Gastrocnemius medialis (tissue), 4 donors: ENCODE measurements at regions not wholly inside any gene's neighbourhood (a gene's known extent, or its start where the extent isn't known, plus 50 kb on each side); places are given as distances from the start of the nearest gene placed in this dataset.

Source experiments
- ATAC-seq, 2 donors: fragments of 150-250 bp; one replicate each; pipeline ENCODE4 v1.9.1; 2016
- DNase-seq, 2 donors: peaks; one replicate each; pipeline ENCODE4 v3.0.0-alpha.2; 2019
- H3K27ac ChIP-seq, 4 donors: fragments of 200-600 bp; sonication (generic); 1 replicate in 1 of 4; 2 replicates in 3 of 4; pipeline ENCODE4 v1.5.1; 2016 to 2018; ENCODE audit warnings: mild to moderate bottlenecking in 2 of 4, moderate library complexity in 1 of 4
- H3K27me3 ChIP-seq, 3 donors: fragments of 200-600 bp; sonication (generic) in 2 of 3; 1 replicate in 1 of 3; 2 replicates in 2 of 3; pipeline versions ENCODE4 v1.5.1 to v1.6.0; 2016 to 2019; ENCODE audit warnings: mild to moderate bottlenecking in 1 of 3, moderate library complexity in 1 of 3
- H3K36me3 ChIP-seq, 2 donors: fragments of 200-600 bp; sonication (generic) in 1 of 2; one replicate each; pipeline ENCODE4 v1.5.1; 2017 to 2018
- H3K4me1 ChIP-seq, 2 donors: fragments of 200-600 bp; sonication (generic) in 1 of 2; one replicate each; pipeline ENCODE4 v1.5.1; 2016 to 2017; ENCODE audit warnings: mild to moderate bottlenecking in 2 of 2
- H3K4me3 ChIP-seq, 4 donors: fragments of 200-600 bp; sonication (generic) in 3 of 4; 1 replicate in 1 of 4; 2 replicates in 3 of 4; pipeline ENCODE4 v1.5.1; 2016 to 2019; ENCODE audit warnings: mild to moderate bottlenecking in 2 of 4
- H3K9me3 ChIP-seq, 3 donors: fragments of 200-600 bp; sonication (generic) in 2 of 3; 1 replicate in 1 of 3; 2 replicates in 2 of 3; pipeline ENCODE4 v1.5.1; 2016 to 2019
- CTCF ChIP-seq, 5 experiments: fragments of 450-650 bp in 3 of 5; fragments of 200-600 bp in 2 of 5; sonication (generic) in 2 of 5; IDR thresholded peaks in 4 of 5; conservative IDR thresholded peaks in 1 of 5; 1 replicate in 4 of 5; 2 replicates in 1 of 5; pipeline ENCODE4 v1.5.1; 2016 to 2019; ENCODE audit warnings: antibody characterized with exemption in 5 of 5, mild to moderate bottlenecking in 3 of 5, moderate library complexity in 3 of 5
- POLR2A ChIP-seq, 2 donors: fragments of 450-650 bp; IDR thresholded peaks; one replicate each; pipeline ENCODE4 v1.6.1; 2017; ENCODE audit warnings: antibody characterized with exemption in 2 of 2, mild to moderate bottlenecking in 2 of 2, moderate library complexity in 2 of 2
- in situ Hi-C, 4 donors: fragments of 200-750 bp; cut with MboI; loops; one replicate each; pipeline versions ENCODE4 v1.15.0 to v1.8.0; 2017; ENCODE audit warnings: low sequenced_read_pairs in 4 of 4
- intact Hi-C: fragments of 100-400 bp; cut with DNase I; formaldehyde crosslinking; loops from one replicate; pipeline ENCODE4 v1.15.1; 2023; ENCODE audit warnings: low total_unique reads

DNA sequence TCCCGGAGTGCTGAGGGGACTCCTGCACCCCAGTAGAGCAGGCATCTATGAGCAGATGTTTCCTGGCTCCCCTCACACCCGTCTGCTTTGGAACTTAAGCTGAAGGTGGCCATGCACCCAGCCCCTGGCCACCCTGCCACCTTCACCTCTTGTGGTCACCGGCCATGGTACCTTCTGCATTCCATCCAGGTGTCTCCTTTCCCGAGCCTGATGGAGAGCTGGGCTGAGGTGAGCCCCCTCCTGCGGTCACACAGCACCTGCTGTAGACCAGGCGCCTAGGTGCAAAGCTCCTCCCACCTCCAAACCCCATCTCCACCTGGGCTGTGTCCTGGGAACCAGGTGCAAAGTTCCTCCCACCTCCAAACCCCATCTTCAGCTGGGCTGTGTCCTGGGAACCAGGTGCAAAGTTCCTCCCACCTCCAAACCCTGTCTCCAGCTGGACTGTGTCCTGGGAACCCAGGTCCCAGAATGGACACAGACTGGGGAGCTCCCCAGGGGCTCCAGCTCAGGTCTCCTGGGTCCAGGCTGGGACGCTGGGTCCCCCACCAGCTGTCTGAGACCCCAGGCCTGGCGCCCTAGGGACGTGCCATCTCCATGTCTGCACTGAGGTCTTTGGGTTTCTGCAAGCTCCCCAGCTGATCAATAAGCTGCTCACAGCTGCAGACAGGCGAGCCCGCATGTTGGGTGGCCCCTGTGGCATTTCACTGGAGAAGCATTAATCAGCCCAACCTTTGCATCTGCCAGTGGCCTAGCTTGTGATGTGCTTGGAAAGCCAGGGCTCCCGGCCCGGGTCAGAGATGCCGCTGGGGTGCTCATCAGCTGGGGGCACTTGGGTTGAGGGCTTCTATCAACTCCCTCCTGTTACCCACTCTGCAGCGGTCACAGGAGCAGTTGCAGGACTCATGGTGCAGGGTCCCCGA is 61.2 kb upstream of the INPP5A start:
- Histone ChIP-seq H3K4me1 (peaks cover 14 to 15% of the 10 kb centered on the region in 2 donors), H3K27me3 (no peaks in the 10 kb centered on the region), H3K27ac (no peak overlapping the region), H3K9me3 (no peaks in the 10 kb centered on the region), H3K4me3 (no peak overlapping the region), H3K36me3 (no peaks in the 10 kb centered on the region)
- DNase-seq (no peak), ATAC-seq (no peak)
- TF ChIP-seq CTCF (IDR thresholded peaks at IDR 0.05 in 4 of 5, conservative IDR thresholded peaks at IDR 0.05 in 1 of 5) (no peak), POLR2A (IDR thresholded peaks at IDR 0.05) (no peak)
- intact Hi-C loops, result no loop called here
- in situ Hi-C loops, result no loop called here

DNA sequence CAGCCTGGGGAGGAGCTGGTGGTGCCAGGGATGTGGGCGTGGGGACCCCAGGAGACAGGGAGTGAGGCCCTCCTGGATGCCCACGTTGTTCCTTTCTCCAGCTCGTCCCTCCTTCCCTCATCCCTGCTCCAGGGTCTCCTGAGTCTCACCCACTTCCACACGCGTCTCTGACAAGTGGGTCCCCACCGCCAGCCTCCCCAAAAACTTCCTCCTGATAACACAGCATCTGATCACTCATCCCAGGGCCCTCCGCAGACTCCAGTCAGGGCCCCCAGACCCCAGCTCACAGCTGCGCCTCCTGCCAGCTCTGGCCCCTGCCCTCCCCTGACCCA is 60.6 kb upstream of the INPP5A start:
- intact Hi-C loops (no loop called here), in situ Hi-C loops (no loop called here)
- Histone ChIP-seq H3K27me3 (no peaks in the 10 kb centered on the region), H3K4me1 (peaks cover 20 to 21% of the 10 kb centered on the region in 2 donors), H3K36me3 (no peaks in the 10 kb centered on the region), H3K27ac (no peak overlapping the region), H3K9me3 (no peaks in the 10 kb centered on the region), H3K4me3 (no peak overlapping the region)
- ATAC-seq, result no peak
- DNase-seq, result no peak
- TF ChIP-seq CTCF (IDR thresholded peaks at IDR 0.05 in 4 of 5, conservative IDR thresholded peaks at IDR 0.05 in 1 of 5) (no peak), POLR2A (IDR thresholded peaks at IDR 0.05) (no peak)

DNA sequence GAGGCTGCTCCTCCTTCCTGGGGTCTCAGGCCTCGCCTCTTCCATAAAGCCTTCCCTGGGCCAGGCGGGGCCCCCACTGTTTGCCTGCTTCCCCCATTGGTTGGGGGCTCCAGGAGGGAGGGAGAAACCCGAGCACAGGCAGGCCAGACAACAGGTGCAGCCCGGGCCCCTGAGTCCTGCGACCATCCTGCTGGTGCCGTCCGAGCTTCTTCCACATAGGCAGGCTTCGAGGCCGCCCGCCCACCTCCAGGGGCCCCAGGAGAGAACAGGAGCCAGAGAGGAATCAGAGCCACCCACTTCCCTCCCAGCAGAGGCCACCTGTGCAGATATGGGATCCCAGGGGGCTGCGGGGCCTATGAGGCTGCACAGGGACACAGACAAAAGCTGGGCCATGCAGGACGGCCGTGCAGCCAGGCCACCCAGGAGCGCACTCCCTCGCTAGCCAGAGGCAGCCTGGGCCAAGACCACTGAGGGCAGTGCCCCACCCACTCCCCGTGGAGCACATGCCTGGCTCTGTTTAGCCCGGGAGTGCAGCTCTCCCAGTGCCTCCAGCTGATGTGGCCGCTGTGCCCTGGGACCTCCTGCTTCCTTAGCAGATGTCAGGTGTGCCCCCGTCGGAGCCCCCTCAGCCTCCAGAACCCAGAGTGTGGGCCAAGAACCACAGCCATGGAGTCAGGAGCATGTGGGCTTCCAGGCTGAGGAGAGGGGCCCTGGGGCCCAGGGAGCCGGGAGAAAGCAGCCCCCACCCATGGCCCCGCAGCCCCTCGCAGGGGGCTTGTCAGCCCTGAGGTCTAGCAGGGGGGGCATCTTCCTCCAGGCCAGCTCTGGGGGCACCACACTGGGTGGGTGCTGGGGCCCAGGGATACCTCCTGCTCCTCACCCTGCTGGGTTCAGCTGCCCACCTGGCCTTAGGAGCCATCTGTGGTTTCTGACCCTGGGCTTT is 59.9 kb upstream of the INPP5A start:
- no peaks in the 10 kb centered on the region for H3K36me3 ChIP-seq
- intact Hi-C loops, result no loop called here
- no peaks in the 10 kb centered on the region for H3K27me3 ChIP-seq
- H3K9me3 ChIP-seq, result no peaks in the 10 kb centered on the region
- no peak overlapping the region for H3K27ac ChIP-seq
- H3K4me3 ChIP-seq, result no peak overlapping the region
- peak in 1 of 2 donors; percentile 10 for DNase-seq
- in situ Hi-C loops, result no loop called here
- peaks cover 24 to 25% of the 10 kb centered on the region in 2 donors for H3K4me1 ChIP-seq
- TF ChIP-seq CTCF (IDR thresholded peaks at IDR 0.05 in 4 of 5, conservative IDR thresholded peaks at IDR 0.05 in 1 of 5) (no peak), POLR2A (IDR thresholded peaks at IDR 0.05) (no peak)
- ATAC-seq, result no peak

DNA sequence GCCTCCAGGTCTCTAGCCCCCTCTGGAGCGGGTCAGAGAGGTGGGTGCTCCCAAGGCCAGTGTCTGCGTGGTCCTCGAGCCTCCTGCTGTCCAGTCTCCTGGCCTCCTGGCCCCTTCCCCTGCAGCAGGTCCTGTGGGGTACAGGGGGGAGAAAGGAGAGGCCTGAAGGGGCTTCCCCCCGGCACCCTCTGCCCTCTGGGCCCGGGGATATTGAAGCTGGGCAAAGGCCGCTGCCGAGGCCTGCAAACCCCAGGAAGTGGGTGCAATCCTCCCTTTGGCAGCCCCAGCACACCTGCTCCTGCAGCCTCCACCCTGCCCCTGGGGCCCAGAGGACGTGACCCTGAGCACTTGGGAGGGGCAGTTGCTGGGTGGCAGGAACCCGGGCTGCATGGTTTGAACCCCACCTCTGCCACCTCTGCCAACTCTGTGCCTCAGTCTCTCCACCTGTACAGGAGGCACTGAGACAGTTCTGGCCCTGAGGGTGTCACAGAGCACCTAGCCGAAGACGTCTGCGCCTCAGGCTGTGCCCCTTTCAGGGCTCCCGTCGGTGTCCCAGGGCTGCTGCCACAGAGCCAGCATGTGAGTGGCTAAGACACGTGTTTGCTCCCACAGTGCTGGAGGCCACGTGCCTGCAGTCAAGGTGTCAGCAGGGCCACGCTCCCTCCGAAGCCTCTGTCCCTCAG is 59.1 kb upstream of the INPP5A start:
- Histone ChIP-seq H3K9me3 (no peaks in the 10 kb centered on the region), H3K4me1 (peaks cover 24 to 25% of the 10 kb centered on the region in 2 donors), H3K27me3 (no peaks in the 10 kb centered on the region), H3K4me3 (no peak overlapping the region), H3K27ac (peak overlapping the region in 1 of 4 donors; percentile 79), H3K36me3 (no peaks in the 10 kb centered on the region)
- intact Hi-C loops (no loop called here), in situ Hi-C loops (no loop called here)
- peak in 1 of 2 donors; percentile 6 for DNase-seq
- ATAC-seq, result no peak
- TF ChIP-seq CTCF (IDR thresholded peaks at IDR 0.05 in 4 of 5, conservative IDR thresholded peaks at IDR 0.05 in 1 of 5) (no peak), POLR2A (IDR thresholded peaks at IDR 0.05) (no peak)
